SW480 (cell line): ENCODE measurements at regions not wholly inside any gene's neighbourhood (a gene's known extent, or its start where the extent isn't known, plus 50 kb on each side); places are given as distances from the start of the nearest gene placed in this dataset.

Experiments
- DNase-seq: peaks from one replicate; pipeline ENCODE4 v3.0.0-alpha.2; 2016; ENCODE audit warnings: low spot score

DNA sequence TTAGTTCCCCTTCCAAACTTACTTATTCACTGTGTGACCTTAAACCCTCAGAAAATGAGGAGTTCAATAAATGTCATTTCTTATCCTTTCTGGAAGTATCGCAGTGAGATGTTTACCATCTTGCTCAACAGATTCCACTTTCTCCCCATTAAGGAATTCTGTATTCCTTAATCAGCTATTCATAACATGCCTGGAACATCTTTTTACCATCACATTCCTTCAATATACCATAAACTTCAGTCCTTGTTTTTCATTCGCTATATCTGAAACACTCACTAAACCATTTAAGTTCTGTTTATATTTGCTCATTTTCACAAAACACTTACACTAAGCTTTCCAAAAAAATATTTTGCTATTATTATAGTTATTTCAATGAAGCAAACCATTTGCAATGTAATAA, 1158.6 kb downstream of the CDH12 start:
- DNase-seq, result no peak

DNA sequence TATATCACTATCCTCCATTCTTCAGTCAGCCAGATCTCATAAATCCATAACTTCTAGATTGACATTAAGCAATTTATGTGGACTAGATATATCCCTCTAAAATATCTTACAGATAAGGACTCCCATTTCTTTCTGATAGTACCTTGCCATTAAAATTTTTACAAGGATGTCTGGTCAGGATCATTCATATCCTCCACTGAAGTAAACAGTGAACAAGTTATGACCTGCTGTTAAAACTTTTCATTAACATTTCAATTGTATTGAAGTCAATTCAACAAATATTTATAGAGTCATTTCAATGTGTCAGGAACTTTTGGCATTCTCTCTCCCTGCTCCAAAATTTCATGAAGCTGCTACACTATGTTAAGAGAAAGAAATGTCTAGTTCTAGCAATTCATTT, 1159.6 kb downstream of the CDH12 start:
- DNase-seq, result no peak

- no peak for DNase-seq
Observed at GRCh38 chr5:21689587-21689986, 1163.6 kb downstream of the CDH12 start.

- DNase-seq, result no peak
Observed at GRCh38 chr5:21688655-21689054, 1164.5 kb downstream of the CDH12 start.

GRCh38 chr5:21687621-21688020, 1165.5 kb downstream of the CDH12 start:
- no peak for DNase-seq

DNA sequence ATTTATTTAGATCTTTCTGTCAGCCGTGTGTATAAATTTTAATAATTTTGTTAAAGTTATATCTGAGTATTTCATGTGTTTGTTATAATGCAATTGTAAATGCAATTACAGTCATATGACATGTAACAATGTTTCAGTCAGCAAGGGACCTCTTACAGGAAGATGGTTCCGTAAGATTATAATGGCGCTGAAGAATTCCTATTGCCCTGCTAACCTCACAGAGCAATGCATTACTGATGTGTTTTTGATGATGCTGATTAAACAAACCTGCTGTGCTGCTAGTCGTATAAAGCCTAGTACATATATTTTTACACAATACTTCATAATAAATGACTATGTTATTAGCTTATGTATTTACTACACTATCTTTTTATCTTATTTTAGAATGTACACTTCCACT, 1166.4 kb downstream of the CDH12 start:
- DNase-seq, result no peak

- DNase-seq, result no peak
Observed at GRCh38 chr5:21685522-21685921, 1167.6 kb downstream of the CDH12 start.

- no peak for DNase-seq
Observed at GRCh38 chr5:21684992-21685391, 1168.2 kb downstream of the CDH12 start.

DNA sequence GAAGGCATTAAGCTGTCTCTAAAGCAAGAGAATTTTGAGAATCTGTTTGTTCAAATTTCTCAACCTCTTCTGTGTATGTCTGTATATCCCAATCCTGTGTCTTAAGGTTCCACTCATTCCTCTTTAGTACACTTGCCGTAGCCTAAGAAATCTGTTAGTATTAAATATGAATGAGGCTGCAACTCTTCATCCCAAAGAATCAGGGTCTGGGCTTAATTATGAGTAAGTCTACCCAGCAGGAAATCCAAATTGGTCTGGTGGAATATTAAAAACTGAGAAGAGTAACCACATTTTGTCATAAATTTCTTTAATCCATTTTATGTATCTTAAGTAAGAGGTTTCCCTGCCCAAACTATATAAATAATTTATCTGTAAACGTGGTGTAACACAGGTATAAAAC, 1171.2 kb downstream of the CDH12 start:
- no peak for DNase-seq

DNA sequence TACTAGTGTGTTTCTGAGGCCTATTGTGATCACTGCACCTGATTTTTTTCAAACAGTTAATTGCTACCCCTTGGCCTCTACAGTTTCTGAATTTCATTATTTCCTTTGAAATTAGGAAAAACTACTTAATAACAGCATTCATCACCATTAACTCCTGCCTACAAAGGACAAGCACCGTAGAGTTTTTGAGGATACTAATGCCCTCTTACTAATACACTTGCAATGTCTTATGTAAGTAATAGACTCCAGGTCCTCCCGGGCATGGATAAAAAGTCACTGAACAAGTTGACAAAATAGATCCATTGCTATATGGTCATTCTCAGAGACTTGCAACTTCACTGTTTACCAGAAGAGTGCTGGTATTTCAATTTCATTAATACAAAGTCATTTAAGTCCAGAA, 1172.5 kb downstream of the CDH12 start:
- no peak for DNase-seq

DNA sequence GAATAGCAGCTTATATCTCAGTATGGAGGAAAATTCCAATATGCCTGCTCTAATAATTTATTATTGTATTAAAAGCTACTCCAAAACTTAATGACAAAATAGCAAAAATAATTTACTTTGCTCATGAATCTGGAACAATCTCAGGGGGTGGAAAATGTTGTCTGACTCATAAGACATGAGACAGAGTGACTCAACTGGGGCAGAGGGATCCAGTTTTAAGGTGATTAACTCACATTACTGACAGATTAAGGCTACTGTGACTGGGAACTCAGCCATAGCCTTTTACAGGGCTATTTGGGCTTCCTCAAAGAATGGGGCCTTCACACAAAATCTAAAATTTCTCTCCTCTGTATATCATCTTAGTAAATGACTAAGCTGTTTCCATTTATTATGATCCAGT, 1172.9 kb downstream of the CDH12 start:
- DNase-seq, result no peak

DNA sequence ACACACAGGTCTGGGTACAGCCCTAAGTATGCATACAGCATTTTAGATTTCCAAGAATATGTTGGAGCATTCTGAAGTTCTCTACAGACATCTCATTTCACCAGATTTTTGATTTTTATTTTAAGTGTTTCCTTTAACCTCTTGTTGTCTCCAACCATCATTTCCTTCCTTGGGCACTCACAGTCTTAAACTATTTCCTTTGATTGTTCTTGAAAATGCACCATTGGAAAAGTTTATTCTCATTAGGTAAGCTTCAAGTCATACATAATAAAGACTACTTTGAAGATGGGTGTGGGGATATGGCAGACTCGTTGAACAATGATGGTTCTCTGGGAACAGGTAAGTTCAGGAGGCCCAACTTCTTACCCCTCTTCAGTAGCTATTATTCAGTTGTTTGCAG, 1174.6 kb downstream of the CDH12 start:
- DNase-seq, result no peak

GRCh38 chr5:21672911-21673310, 1180.2 kb downstream of the CDH12 start:
- DNase-seq, result no peak

GRCh38 chr5:21672360-21672759, 1180.8 kb downstream of the CDH12 start:
- no peak for DNase-seq

DNA sequence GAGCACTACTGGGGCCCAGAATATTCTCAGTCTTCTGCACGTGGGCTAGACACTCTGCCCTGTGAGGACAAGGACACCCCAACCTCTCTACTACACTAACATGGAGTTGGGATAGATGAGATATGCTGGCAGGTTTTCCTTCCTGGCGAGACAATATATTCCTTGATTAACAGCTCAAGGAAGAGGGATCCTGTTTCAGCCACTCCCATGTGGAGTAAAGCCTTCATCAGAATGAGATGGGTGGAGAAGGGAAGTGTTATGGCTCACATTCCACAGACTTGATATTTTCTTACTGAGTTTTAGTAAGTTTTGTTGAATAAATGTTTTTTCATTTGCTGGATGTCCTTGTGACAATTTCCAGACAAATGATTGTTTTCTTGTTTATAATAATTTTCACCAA, 1187.6 kb downstream of the CDH12 start:
- DNase-seq, result no peak

GRCh38 chr5:21663082-21663481, 1190.1 kb downstream of the CDH12 start:
- DNase-seq, result no peak

GRCh38 chr5:21661184-21661583, 1192.0 kb downstream of the CDH12 start:
- no peak for DNase-seq

GRCh38 chr5:21654556-21654955, 1198.6 kb downstream of the CDH12 start:
- no peak for DNase-seq

DNA sequence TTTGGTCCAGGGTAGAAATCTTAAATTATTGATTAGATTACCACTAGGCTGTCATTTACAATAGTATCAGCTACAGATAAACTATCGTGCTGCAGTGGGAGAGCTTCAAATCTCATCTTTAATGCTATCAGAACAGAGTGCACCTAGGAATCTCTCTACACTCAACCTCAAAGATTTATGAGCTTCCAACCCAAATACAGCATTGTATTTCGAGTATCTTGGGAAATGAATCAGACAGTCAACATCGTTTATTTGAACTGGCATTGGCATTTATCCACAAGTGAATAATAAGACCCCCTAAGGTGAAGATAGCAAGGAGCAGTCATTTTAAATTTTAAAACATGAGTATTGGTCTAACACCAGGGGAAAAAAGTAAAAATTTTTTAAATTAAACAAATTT, 1203.2 kb downstream of the CDH12 start:
- no peak for DNase-seq

GRCh38 chr5:21646469-21646868, 1206.7 kb downstream of the CDH12 start:
- no peak for DNase-seq

DNA sequence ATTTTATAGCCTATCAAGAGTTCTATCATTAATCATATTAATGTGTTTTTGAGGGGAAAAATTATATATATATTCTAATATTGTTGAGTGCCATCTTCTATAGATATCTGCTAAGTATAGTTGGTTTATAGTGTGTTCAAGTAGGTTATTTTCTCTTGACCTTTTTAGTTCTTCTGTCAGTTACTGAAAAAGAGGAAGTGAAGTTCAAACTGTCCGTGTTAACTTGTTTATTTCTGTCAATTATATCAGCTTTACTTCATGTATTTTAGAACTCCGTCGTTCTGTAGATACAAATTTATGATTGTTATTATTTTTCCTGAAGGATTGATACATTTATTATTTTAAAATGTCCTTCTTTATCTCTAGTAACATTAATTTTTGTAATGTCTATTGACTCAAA, 1209.1 kb downstream of the CDH12 start:
- DNase-seq, result no peak

- DNase-seq, result no peak
Observed at GRCh38 chr5:21642312-21642711, 1210.8 kb downstream of the CDH12 start.

- DNase-seq, result no peak
Observed at GRCh38 chr5:21623831-21624230, 1229.3 kb downstream of the CDH12 start.

DNA sequence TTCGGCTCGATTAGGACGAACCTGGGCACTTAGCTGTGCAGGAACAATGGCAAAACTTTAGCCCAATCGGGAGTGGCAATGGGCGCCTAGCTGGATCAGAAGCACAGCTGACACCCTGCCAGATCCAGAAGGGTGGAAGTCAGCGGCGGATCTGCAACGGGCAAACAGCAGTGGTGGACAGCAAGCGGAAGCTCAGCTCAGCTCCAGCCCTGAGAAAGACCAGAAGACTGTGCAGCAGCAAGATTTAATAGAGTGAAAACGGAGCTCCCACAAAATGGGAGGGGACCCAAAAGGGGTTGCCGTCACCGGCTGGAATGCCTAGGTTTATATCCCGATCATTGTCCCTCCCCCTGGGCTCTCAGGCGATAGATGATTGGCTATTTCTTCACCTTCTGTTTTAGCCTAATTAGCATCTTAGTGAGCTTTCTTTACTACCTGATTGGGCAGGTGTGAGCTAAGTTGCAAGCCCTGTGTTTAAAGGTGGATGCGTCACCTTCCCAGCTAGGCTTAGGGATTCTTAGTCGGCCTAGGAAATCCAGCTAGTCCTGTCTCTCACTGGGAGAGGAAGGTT, 1237.9 kb downstream of the CDH12 start:
- no peak for DNase-seq

GRCh38 chr5:21613971-21614488, 1239.1 kb downstream of the CDH12 start:
- DNase-seq, result no peak
